ENCODE measurements at regions not wholly inside any gene's neighbourhood (a gene's known extent, or its start where the extent isn't known, plus 50 kb on each side); places are given as distances from the start of the nearest gene placed in this dataset.

DNA sequence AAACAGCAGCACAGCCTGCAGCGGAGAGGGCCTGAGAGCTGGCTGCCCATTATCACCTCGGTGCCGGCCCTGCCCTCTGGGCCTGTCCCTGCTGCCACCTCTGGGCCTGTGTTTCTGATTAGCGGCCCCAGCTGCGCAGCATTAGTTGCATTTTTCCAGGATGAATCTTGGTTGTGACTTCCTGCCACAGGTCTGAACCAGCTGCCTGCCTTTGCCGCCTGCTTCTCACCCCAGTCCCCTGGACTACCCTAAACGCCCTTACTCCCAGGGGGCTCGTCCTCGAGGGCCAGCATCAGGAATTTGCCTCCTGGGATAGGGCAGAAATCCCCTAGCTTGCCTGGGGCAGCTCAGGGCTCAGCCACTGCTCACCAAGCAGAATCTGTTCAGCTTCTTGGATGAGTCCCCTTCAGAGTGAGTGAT, 342.8 kb downstream of the DYSF start (continued):
- TF ChIP-seq, protein P1, sequence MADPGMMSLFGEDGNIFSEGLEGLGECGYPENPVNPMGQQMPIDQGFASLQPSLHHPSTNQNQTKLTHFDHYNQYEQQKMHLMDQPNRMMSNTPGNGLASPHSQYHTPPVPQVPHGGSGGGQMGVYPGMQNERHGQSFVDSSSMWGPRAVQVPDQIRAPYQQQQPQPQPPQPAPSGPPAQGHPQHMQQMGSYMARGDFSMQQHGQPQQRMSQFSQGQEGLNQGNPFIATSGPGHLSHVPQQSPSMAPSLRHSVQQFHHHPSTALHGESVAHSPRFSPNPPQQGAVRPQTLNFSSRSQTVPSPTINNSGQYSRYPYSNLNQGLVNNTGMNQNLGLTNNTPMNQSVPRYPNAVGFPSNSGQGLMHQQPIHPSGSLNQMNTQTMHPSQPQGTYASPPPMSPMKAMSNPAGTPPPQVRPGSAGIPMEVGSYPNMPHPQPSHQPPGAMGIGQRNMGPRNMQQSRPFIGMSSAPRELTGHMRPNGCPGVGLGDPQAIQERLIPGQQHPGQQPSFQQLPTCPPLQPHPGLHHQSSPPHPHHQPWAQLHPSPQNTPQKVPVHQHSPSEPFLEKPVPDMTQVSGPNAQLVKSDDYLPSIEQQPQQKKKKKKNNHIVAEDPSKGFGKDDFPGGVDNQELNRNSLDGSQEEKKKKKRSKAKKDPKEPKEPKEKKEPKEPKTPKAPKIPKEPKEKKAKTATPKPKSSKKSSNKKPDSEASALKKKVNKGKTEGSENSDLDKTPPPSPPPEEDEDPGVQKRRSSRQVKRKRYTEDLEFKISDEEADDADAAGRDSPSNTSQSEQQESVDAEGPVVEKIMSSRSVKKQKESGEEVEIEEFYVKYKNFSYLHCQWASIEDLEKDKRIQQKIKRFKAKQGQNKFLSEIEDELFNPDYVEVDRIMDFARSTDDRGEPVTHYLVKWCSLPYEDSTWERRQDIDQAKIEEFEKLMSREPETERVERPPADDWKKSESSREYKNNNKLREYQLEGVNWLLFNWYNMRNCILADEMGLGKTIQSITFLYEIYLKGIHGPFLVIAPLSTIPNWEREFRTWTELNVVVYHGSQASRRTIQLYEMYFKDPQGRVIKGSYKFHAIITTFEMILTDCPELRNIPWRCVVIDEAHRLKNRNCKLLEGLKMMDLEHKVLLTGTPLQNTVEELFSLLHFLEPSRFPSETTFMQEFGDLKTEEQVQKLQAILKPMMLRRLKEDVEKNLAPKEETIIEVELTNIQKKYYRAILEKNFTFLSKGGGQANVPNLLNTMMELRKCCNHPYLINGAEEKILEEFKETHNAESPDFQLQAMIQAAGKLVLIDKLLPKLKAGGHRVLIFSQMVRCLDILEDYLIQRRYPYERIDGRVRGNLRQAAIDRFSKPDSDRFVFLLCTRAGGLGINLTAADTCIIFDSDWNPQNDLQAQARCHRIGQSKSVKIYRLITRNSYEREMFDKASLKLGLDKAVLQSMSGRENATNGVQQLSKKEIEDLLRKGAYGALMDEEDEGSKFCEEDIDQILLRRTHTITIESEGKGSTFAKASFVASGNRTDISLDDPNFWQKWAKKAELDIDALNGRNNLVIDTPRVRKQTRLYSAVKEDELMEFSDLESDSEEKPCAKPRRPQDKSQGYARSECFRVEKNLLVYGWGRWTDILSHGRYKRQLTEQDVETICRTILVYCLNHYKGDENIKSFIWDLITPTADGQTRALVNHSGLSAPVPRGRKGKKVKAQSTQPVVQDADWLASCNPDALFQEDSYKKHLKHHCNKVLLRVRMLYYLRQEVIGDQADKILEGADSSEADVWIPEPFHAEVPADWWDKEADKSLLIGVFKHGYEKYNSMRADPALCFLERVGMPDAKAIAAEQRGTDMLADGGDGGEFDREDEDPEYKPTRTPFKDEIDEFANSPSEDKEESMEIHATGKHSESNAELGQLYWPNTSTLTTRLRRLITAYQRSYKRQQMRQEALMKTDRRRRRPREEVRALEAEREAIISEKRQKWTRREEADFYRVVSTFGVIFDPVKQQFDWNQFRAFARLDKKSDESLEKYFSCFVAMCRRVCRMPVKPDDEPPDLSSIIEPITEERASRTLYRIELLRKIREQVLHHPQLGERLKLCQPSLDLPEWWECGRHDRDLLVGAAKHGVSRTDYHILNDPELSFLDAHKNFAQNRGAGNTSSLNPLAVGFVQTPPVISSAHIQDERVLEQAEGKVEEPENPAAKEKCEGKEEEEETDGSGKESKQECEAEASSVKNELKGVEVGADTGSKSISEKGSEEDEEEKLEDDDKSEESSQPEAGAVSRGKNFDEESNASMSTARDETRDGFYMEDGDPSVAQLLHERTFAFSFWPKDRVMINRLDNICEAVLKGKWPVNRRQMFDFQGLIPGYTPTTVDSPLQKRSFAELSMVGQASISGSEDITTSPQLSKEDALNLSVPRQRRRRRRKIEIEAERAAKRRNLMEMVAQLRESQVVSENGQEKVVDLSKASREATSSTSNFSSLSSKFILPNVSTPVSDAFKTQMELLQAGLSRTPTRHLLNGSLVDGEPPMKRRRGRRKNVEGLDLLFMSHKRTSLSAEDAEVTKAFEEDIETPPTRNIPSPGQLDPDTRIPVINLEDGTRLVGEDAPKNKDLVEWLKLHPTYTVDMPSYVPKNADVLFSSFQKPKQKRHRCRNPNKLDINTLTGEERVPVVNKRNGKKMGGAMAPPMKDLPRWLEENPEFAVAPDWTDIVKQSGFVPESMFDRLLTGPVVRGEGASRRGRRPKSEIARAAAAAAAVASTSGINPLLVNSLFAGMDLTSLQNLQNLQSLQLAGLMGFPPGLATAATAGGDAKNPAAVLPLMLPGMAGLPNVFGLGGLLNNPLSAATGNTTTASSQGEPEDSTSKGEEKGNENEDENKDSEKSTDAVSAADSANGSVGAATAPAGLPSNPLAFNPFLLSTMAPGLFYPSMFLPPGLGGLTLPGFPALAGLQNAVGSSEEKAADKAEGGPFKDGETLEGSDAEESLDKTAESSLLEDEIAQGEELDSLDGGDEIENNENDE (IDR thresholded peaks at IDR 0.05; ENCODE audit: insufficient replicate concordance, low read length), result no peak
- no peak for TF ChIP-seq CEBPB (IDR thresholded peaks at IDR 0.05; ENCODE audit: low read depth, low read length)
- no peak for TF ChIP-seq YY1 (IDR thresholded peaks at IDR 0.05; ENCODE audit: low read depth, low read length)
- TF ChIP-seq, protein P2, sequence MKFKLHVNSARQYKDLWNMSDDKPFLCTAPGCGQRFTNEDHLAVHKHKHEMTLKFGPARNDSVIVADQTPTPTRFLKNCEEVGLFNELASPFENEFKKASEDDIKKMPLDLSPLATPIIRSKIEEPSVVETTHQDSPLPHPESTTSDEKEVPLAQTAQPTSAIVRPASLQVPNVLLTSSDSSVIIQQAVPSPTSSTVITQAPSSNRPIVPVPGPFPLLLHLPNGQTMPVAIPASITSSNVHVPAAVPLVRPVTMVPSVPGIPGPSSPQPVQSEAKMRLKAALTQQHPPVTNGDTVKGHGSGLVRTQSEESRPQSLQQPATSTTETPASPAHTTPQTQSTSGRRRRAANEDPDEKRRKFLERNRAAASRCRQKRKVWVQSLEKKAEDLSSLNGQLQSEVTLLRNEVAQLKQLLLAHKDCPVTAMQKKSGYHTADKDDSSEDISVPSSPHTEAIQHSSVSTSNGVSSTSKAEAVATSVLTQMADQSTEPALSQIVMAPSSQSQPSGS (IDR thresholded peaks at IDR 0.05; ENCODE audit: low read length), result no peak
- no peak for TF ChIP-seq RBBP5 (IDR thresholded peaks at IDR 0.05; ENCODE audit: borderline replicate concordance, low read depth, low read length)
- no peak for TF ChIP-seq NANOG (IDR thresholded peaks at IDR 0.05; ENCODE audit: insufficient read depth, low read depth, low read length, poor library complexity, severe bottlenecking)
